NB4 (cell line): ENCODE measurements at regions not wholly inside any gene's neighbourhood (a gene's known extent, or its start where the extent isn't known, plus 50 kb on each side); places are given as distances from the start of the nearest gene placed in this dataset.
A peak's percentile ranks its signal among the peaks of the same experiment; 100 is the strongest.

ENCODE experiments used
- DNase-seq: peaks from one replicate; pipeline ENCODE4 v3.0.0; 2010; ENCODE audit warnings: low read depth
- H3K4me3 ChIP-seq: one replicate; pipeline ENCODE4 v1.5.1; 2011; ENCODE audit warnings: mild to moderate bottlenecking, low read depth, low read length, moderate library complexity
- CTCF ChIP-seq: IDR thresholded peaks from one replicate; pipeline ENCODE4 v1.5.1; 2012; ENCODE audit warnings: low read depth, low read length
- MAX ChIP-seq: IDR thresholded peaks from 2 replicates; pipeline ENCODE4 v1.6.1; 2011; ENCODE audit warnings: low read depth, low read length
- MYC ChIP-seq: IDR thresholded peaks from 2 replicates; pipeline ENCODE4 v1.6.1; 2011; ENCODE audit warnings: low read depth, low read length
- POLR2A ChIP-seq: IDR thresholded peaks from 2 replicates; pipeline ENCODE4 v1.6.1; 2011; ENCODE audit warnings: mild to moderate bottlenecking; ENCODE audit not compliant: insufficient read length; ENCODE audit errors: extremely low read depth

- no peak overlapping the region for H3K4me3 ChIP-seq
- DNase-seq: no peak
- TF ChIP-seq MYC (no peak), CTCF (no peak), POLR2A (no peak)
These were observed 75.2 kb downstream of the ESM1 start for GRCh38 chr5:54909911-54910870.

- TF ChIP-seq POLR2A (no peak), MYC (no peak), CTCF (no peak), MAX (no peak)
- no peak overlapping the region for H3K4me3 ChIP-seq
- no peak for DNase-seq
These were observed 76.4 kb downstream of the ESM1 start for GRCh38 chr5:54908774-54909525.

- TF ChIP-seq POLR2A (no peak), MYC (no peak), CTCF (peak; percentile 54), MAX (no peak)
- peak; percentile 64 for DNase-seq
- H3K4me3 ChIP-seq: no peak overlapping the region
These were observed 79.4 kb downstream of the ESM1 start for GRCh38 chr5:54905942-54906537.

- DNase-seq: no peak
These were observed 80.1 kb downstream of the ESM1 start for GRCh38 chr5:54905246-54905795.

GRCh38 chr5:54904425-54904824, 81.0 kb downstream of the ESM1 start:
- TF ChIP-seq POLR2A: no peak
- TF ChIP-seq CTCF: peak; percentile 43
- TF ChIP-seq MAX: no peak
- TF ChIP-seq MYC: no peak
- DNase-seq: peak; percentile 28
- H3K4me3 ChIP-seq: no peak overlapping the region

More at GRCh38 chr5:54905246-54905795, 80.1 kb downstream of the ESM1 start:
- H3K4me3 ChIP-seq: no peak overlapping the region
- TF ChIP-seq MYC (no peak), POLR2A (no peak), CTCF (no peak)
